AG09309 (cell line): ENCODE measurements at regions not wholly inside any gene's neighbourhood (a gene's known extent, or its start where the extent isn't known, plus 50 kb on each side); places are given as distances from the start of the nearest gene placed in this dataset.

Experiments used
- DNase-seq: peaks from one replicate; pipeline ENCODE4 v3.0.0-alpha.2; 2010; ENCODE audit warnings: low read depth
- H3K4me3 ChIP-seq: 2 replicates; pipeline ENCODE4 v1.5.1; 2011; ENCODE audit warnings: mild to moderate bottlenecking, low read depth, low read length, moderate library complexity; ENCODE audit not compliant: control insufficient read depth
- TF ChIP-seq, protein P1 (sequence below): IDR thresholded peaks from 2 replicates; pipeline ENCODE4 v1.5.1; 2011; ENCODE audit warnings: mild to moderate bottlenecking, low read depth, low read length, inconsistent platforms; ENCODE audit not compliant: insufficient read depth, control insufficient read depth; ENCODE audit errors: missing control alignments

DNA sequence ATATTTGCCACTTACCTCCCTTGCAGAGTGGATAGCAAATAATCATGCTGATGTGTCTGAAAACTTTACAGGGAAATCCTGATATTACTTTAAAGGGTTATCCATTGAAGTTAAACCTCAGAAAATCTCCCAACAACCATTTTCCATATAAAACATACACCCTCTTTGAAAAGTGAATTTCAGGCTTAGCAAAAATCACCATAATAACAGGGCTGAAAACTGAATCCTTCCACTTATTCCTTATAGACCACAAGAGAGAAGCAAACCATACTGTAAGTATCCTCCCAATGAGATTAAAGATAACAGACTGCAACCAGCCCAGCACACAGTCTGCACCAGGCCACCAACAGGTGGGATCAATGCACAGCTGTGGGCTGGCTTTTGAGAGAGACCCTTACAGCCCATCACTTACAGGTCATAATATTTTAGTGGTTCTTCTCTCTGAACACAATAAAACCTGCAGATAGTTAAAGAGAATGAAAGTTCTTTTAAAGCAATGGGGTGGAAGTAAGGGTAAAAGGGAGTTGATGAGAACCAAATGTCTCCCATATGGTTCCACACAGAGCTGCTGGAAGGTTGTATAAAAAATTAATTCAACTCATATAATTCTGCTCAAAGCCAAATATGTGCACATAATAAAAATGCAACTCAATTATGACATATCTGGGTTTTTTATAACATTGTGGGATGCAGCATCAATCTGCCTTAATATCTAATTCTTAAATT is 376.2 kb upstream of the GRAMD2B start:
- no peak overlapping the region for H3K4me3 ChIP-seq
- no peak for DNase-seq
- TF ChIP-seq, protein P1, sequence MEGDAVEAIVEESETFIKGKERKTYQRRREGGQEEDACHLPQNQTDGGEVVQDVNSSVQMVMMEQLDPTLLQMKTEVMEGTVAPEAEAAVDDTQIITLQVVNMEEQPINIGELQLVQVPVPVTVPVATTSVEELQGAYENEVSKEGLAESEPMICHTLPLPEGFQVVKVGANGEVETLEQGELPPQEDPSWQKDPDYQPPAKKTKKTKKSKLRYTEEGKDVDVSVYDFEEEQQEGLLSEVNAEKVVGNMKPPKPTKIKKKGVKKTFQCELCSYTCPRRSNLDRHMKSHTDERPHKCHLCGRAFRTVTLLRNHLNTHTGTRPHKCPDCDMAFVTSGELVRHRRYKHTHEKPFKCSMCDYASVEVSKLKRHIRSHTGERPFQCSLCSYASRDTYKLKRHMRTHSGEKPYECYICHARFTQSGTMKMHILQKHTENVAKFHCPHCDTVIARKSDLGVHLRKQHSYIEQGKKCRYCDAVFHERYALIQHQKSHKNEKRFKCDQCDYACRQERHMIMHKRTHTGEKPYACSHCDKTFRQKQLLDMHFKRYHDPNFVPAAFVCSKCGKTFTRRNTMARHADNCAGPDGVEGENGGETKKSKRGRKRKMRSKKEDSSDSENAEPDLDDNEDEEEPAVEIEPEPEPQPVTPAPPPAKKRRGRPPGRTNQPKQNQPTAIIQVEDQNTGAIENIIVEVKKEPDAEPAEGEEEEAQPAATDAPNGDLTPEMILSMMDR, result no peak

- H3K4me3 ChIP-seq, result no peak overlapping the region
- TF ChIP-seq, protein P1, result no peak
- DNase-seq, result no peak
Observed at GRCh38 chr5:126052120-126052519, 371.1 kb upstream of the GRAMD2B start.

DNA sequence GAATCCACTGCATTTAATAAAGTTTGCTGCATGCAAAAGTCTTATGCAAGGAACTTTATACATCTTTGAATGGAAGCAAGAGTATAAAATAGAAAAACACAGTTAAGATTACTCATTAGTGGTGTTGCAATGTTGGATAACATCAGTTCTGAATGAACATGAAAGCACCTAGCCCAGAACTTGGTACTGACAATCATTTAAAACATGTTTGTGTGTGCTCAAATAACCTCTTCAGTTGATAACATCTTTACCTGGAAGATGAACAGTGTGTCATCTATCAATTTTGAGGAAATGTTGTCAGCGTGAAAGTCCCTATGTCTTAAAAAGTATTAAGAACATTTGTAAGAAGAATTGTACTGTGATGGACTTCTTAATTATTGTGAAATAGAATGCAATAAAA is 370.4 kb upstream of the GRAMD2B start:
- DNase-seq, result no peak
- TF ChIP-seq, protein P1, result no peak
- H3K4me3 ChIP-seq, result no peak overlapping the region

DNA sequence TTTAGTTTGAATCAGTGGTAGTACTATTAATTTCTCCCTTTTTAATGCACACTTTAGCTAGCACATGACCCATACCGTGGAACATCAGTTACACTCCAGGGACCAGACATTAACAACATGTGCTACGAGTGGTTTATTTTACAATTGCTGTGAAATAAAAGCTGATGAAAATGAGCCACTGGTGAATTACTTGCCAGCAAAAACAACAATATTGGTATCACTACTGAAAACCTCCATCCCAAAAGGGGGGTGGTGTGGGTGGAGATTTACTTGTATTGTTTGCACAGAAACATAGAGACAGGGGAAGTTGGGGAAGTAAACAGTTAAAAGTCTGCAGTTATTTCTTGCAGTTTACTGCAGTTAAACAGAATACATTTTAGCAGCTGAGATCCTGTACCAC is 369.6 kb upstream of the GRAMD2B start:
- no peak for DNase-seq
- H3K4me3 ChIP-seq, result no peak overlapping the region
- TF ChIP-seq, protein P1, result no peak

DNA sequence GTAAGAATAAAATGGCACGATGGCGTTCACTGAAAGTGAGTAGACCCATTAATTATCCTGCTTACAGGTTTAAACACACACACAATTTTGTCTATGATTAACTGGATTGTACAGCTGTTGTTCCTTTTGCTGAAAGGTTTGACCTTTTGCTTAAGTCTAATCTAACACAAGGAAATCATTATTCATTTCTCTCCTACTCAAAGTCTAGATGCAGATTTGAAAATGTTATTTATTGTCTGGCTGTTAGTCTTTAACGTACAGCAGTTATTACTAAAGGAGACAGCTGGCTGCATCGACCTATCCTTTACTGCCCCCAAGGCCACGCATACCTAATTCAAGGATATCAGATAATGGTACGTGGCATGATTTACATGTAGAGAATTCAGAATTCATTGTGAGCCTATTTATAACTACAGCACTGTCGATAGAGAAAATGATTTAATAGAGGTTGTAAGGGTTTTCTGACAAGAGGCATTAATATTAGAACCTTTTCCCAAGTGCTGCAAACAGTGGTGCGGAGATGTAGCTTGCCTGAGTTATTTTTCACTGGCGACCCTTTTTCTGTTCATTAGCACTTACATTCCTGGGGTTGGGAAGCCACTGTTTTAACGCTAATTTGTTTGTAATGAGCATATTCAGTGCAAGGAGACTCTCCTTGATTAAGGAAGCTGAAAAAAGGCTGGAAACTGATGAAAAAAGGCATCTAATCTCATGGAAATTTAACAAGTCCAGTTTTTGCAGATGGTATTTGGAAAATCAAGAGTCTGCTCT is 368.4 kb upstream of the GRAMD2B start:
- TF ChIP-seq, protein P1, result no peak
- no peak overlapping the region for H3K4me3 ChIP-seq
- DNase-seq, result no peak

DNA sequence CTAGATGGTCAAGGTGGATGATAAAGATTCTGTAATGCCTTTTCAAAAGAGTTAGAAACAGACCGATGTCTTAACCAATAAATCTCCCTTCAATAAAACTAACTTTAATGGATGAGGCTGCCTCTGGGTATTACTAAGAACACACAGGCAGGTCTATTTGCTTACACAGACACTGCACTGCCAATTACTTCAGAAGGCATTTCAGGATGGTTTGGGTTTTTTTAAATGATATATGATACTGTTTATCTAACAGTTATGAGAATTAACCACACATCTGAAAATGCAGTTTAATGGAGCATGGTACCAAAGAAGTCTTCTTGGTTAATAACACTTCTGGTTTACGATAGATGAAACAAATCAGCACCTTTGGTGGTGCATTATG is 367.9 kb upstream of the GRAMD2B start:
- TF ChIP-seq, protein P1, result no peak
- DNase-seq, result no peak
- no peak overlapping the region for H3K4me3 ChIP-seq
